ENCODE measurements at regions not wholly inside any gene's neighbourhood (a gene's known extent, or its start where the extent isn't known, plus 50 kb on each side); places are given as distances from the start of the nearest gene placed in this dataset.

- TF ChIP-seq POLR2A (IDR thresholded peaks at IDR 0.05), result no peak
- TF ChIP-seq, protein P1, sequence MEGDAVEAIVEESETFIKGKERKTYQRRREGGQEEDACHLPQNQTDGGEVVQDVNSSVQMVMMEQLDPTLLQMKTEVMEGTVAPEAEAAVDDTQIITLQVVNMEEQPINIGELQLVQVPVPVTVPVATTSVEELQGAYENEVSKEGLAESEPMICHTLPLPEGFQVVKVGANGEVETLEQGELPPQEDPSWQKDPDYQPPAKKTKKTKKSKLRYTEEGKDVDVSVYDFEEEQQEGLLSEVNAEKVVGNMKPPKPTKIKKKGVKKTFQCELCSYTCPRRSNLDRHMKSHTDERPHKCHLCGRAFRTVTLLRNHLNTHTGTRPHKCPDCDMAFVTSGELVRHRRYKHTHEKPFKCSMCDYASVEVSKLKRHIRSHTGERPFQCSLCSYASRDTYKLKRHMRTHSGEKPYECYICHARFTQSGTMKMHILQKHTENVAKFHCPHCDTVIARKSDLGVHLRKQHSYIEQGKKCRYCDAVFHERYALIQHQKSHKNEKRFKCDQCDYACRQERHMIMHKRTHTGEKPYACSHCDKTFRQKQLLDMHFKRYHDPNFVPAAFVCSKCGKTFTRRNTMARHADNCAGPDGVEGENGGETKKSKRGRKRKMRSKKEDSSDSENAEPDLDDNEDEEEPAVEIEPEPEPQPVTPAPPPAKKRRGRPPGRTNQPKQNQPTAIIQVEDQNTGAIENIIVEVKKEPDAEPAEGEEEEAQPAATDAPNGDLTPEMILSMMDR (IDR thresholded peaks at IDR 0.05), result no peak
Observed at GRCh38 chr5:175328687-175329086, 115.3 kb downstream of the DRD1 start.
